ENCODE measurements at regions not wholly inside any gene's neighbourhood (a gene's known extent, or its start where the extent isn't known, plus 50 kb on each side); places are given as distances from the start of the nearest gene placed in this dataset.

GRCh38 chr10:128924918-128925317 is 542.1 kb upstream of the MGMT start:
- no peak for DNase-seq (ENCODE audit: extremely low read depth, low read depth)
- no peak for TF ChIP-seq CTCF (IDR thresholded peaks at IDR 0.05; ENCODE audit: low read depth, low read length, missing control alignments)
- no peak overlapping the region for H3K4me3 ChIP-seq (replicated peaks; ENCODE audit: low read depth, low read length)

GRCh38 chr10:128926711-128927110 is 540.3 kb upstream of the MGMT start:
- no peak overlapping the region for H3K4me3 ChIP-seq (replicated peaks; ENCODE audit: low read depth, low read length)
- no peak for DNase-seq (ENCODE audit: extremely low read depth, low read depth)
- no peak for TF ChIP-seq CTCF (IDR thresholded peaks at IDR 0.05; ENCODE audit: low read depth, low read length, missing control alignments)

GRCh38 chr10:128927497-128928161 is 539.4 kb upstream of the MGMT start:
- H3K4me3 ChIP-seq (replicated peaks; ENCODE audit: low read depth, low read length): no peak overlapping the region
- DNase-seq (ENCODE audit: extremely low read depth, low read depth): no peak
- TF ChIP-seq CTCF (IDR thresholded peaks at IDR 0.05; ENCODE audit: low read depth, low read length, missing control alignments): no peak

GRCh38 chr10:128928231-128928836 is 538.7 kb upstream of the MGMT start:
- no peak for TF ChIP-seq CTCF (IDR thresholded peaks at IDR 0.05; ENCODE audit: low read depth, low read length, missing control alignments)
- DNase-seq (ENCODE audit: extremely low read depth, low read depth): no peak
- no peak overlapping the region for H3K4me3 ChIP-seq (replicated peaks; ENCODE audit: low read depth, low read length)

- no peak for DNase-seq (ENCODE audit: extremely low read depth, low read depth)
- TF ChIP-seq CTCF (IDR thresholded peaks at IDR 0.05; ENCODE audit: low read depth, low read length, missing control alignments): no peak
- H3K4me3 ChIP-seq (replicated peaks; ENCODE audit: low read depth, low read length): no peak overlapping the region
Observed at GRCh38 chr10:128929131-128929530, 537.9 kb upstream of the MGMT start.

- H3K4me3 ChIP-seq (replicated peaks; ENCODE audit: low read depth, low read length): no peak overlapping the region
- no peak for DNase-seq (ENCODE audit: extremely low read depth, low read depth)
- no peak for TF ChIP-seq CTCF (IDR thresholded peaks at IDR 0.05; ENCODE audit: low read depth, low read length, missing control alignments)
Observed at GRCh38 chr10:128929767-128930166, 537.3 kb upstream of the MGMT start.

Data from HFF-Myc (cell line).